Motor neuron (in vitro differentiated cells): ENCODE measurements at regions not wholly inside any gene's neighbourhood (a gene's known extent, or its start where the extent isn't known, plus 50 kb on each side); places are given as distances from the start of the nearest gene placed in this dataset.

Experiments used
- ATAC-seq, 8 experiments: fragments of 200-7000 bp; cut with Tn5 transposase; replicated peaks in 6 of 8; 2 replicates each; pipeline ENCODE4 v1.8.0; 2021; ENCODE audit warnings: mild to moderate bottlenecking in 8 of 8, moderate library complexity in 8 of 8
- H3K27ac ChIP-seq, 2 donors: fragments of 250-450 bp; sonication (Bioruptor Pico); 2 replicates each; pipeline ENCODE4 v1.9.0; 2021; ENCODE audit warnings: antibody characterized with exemption in 2 of 2, mild to moderate bottlenecking in 2 of 2, moderate library complexity in 1 of 2
- H3K4me1 ChIP-seq, 2 donors: fragments of 250-450 bp; sonication (Bioruptor Pico); replicated peaks in 1 of 2; 2 replicates each; pipeline ENCODE4 v1.6.1; 2021; ENCODE audit warnings: antibody characterized with exemption in 2 of 2, mild to moderate bottlenecking in 2 of 2, moderate library complexity in 1 of 2
- H3K4me3 ChIP-seq, 5 donors: fragments of 250-450 bp; sonication (Bioruptor Pico); 2 replicates each; pipeline ENCODE4 v1.9.0; 2021; ENCODE audit warnings: antibody characterized with exemption in 5 of 5, mild to moderate bottlenecking in 5 of 5, moderate library complexity in 4 of 5
- WGBS, 10 experiments: fragments of 450-650 bp; shearing (Covaris generic); methylation state at CpG; one replicate each; pipeline ENCODE4 v1.0.0; 2022; 5-methylcytosine and 5-hydroxymethylcytosine counted together
- in situ Hi-C, 9 experiments: fragments of 400-800 bp; cut with MboI; loops; one replicate each; pipeline ENCODE4 v1.15.0; 2021; ENCODE audit warnings: low sequenced_read_pairs in 9 of 9, low pct_unique_long_range_greater_than_20kb in 2 of 9; ENCODE audit not compliant: unreplicated experiment in 9 of 9

- 19 to 54% (median 35%) methylated on average over 3 to 7 of the region's 7 CpGs; no CpG with 5 or more reads in 2 of the 10 experiments for WGBS, 10 experiments
- Histone ChIP-seq H3K4me1 (peaks cover 9% of the 10 kb centered on the region in 2 donors), H3K4me3 (no peak overlapping the region), H3K27ac (no peak overlapping the region)
- peak in 5 of 8 experiments; percentile 35 to 74 (median 53) for ATAC-seq
- in situ Hi-C loops = no loop called here
Measured at GRCh38 chr2:41678639-41679038, 369.2 kb upstream of the PKDCC start.

GRCh38 chr2:41686156-41686555 lies 361.7 kb upstream of the PKDCC start:
- in situ Hi-C loops = no loop called here
- no peak for ATAC-seq
- H3K4me1 ChIP-seq = peaks cover 0 to 11% of the 10 kb centered on the region in 2 donors
- WGBS, 10 experiments = 34 to 100% (median 93%) methylated on average over 1 to 2 of the region's 2 CpGs; no CpG with 5 or more reads in 1 of the 10 experiments
- no peak overlapping the region for H3K4me3 ChIP-seq
- H3K27ac ChIP-seq = no peak overlapping the region

GRCh38 chr2:41691561-41691960 lies 356.3 kb upstream of the PKDCC start:
- H3K4me3 ChIP-seq = no peak overlapping the region
- WGBS, 10 experiments = 0 to 80% (median 67%) methylated on average over 1 of the region's 1 CpG; no CpG with 5 or more reads in 7 of the 10 experiments
- in situ Hi-C loops = no loop called here
- no peak overlapping the region for H3K27ac ChIP-seq
- ATAC-seq = no peak
- peaks cover 0 to 10% of the 10 kb centered on the region in 2 donors for H3K4me1 ChIP-seq

GRCh38 chr2:41694536-41695049 lies 353.2 kb upstream of the PKDCC start:
- no peak overlapping the region for H3K27ac ChIP-seq
- no peak overlapping the region for H3K4me3 ChIP-seq
- 0 to 85% (median 43%) methylated on average over 1 to 3 of the region's 4 CpGs; no CpG with 5 or more reads in 4 of the 10 experiments for WGBS, 10 experiments
- peaks cover 0 to 17% of the 10 kb centered on the region in 2 donors for H3K4me1 ChIP-seq
- in situ Hi-C loops = no loop called here
- ATAC-seq = peak in 3 of 8 experiments; percentile 40 to 64 (median 55)

GRCh38 chr2:41695198-41696113 lies 352.4 kb upstream of the PKDCC start:
- WGBS, 10 experiments = 0 to 87% (median 51%) methylated on average over 1 to 8 of the region's 8 CpGs; no CpG with 5 or more reads in 1 of the 10 experiments
- in situ Hi-C loops = no loop called here
- peak in 3 of 8 experiments; percentile 14 to 63 (median 53) for ATAC-seq
- Histone ChIP-seq H3K27ac (no peak overlapping the region), H3K4me1 (peaks cover 0 to 17% of the 10 kb centered on the region in 2 donors), H3K4me3 (no peak overlapping the region)

- 42 to 100% (median 95%) methylated on average over 3 to 10 of the region's 36 CpGs; no CpG with 5 or more reads in 5 of the 10 experiments for WGBS, 10 experiments
- peaks cover 0 to 15% of the 10 kb centered on the region in 2 donors for H3K4me1 ChIP-seq
- no peak overlapping the region for H3K27ac ChIP-seq
- ATAC-seq = no peak
- H3K4me3 ChIP-seq = no peak overlapping the region
- in situ Hi-C loops = no loop called here
Measured at GRCh38 chr2:41697389-41697788, 350.4 kb upstream of the PKDCC start.

- peak in 6 of 8 experiments; percentile 64 to 87 (median 72) for ATAC-seq
- Histone ChIP-seq H3K4me1 (peaks cover 0 to 15% of the 10 kb centered on the region in 2 donors), H3K27ac (no peak overlapping the region), H3K4me3 (no peak overlapping the region)
- in situ Hi-C loops = no loop called here
- 5 to 73% (median 34%) methylated on average over 1 to 11 of the region's 18 CpGs for WGBS, 10 experiments
Measured at GRCh38 chr2:41698678-41699422, 349.0 kb upstream of the PKDCC start.

GRCh38 chr2:41701231-41701630 lies 346.6 kb upstream of the PKDCC start:
- 0 to 100% (median 88%) methylated on average over 1 to 3 of the region's 3 CpGs for WGBS, 10 experiments
- H3K27ac ChIP-seq = no peak overlapping the region
- ATAC-seq = no peak
- in situ Hi-C loops = no loop called here
- peaks cover 0 to 7% of the 10 kb centered on the region in 2 donors for H3K4me1 ChIP-seq
- no peak overlapping the region for H3K4me3 ChIP-seq

GRCh38 chr2:41703123-41703522 lies 344.7 kb upstream of the PKDCC start:
- 0 to 80% (median 20%) methylated on average over 1 to 2 of the region's 2 CpGs; no CpG with 5 or more reads in 3 of the 10 experiments for WGBS, 10 experiments
- Histone ChIP-seq H3K27ac (no peak overlapping the region), H3K4me3 (no peak overlapping the region), H3K4me1 (peaks cover 0 to 6% of the 10 kb centered on the region in 2 donors)
- ATAC-seq = no peak
- in situ Hi-C loops = no loop called here

GRCh38 chr2:41705634-41706033 lies 342.2 kb upstream of the PKDCC start:
- ATAC-seq = no peak
- WGBS, 10 experiments = 29 to 92% (median 77%) methylated on average over 2 to 4 of the region's 4 CpGs; no CpG with 5 or more reads in 1 of the 10 experiments
- in situ Hi-C loops = no loop called here

GRCh38 chr2:41706286-41706685 lies 341.5 kb upstream of the PKDCC start:
- H3K4me1 ChIP-seq = peaks cover 0 to 17% of the 10 kb centered on the region in 2 donors
- no peak overlapping the region for H3K4me3 ChIP-seq
- H3K27ac ChIP-seq = no peak overlapping the region
- 29 to 100% (median 90%) methylated on average over 1 to 2 of the region's 2 CpGs; no CpG with 5 or more reads in 1 of the 10 experiments for WGBS, 10 experiments
- in situ Hi-C loops = no loop called here
- ATAC-seq = no peak

More at GRCh38 chr2:41705634-41706033, 342.2 kb upstream of the PKDCC start:
- Histone ChIP-seq H3K4me3 (no peak overlapping the region), H3K4me1 (peaks cover 0 to 17% of the 10 kb centered on the region in 2 donors), H3K27ac (no peak overlapping the region)

- Histone ChIP-seq H3K4me3 (no peak overlapping the region), H3K4me1 (peaks cover 0 to 17% of the 10 kb centered on the region in 2 donors), H3K27ac (no peak overlapping the region)
- WGBS, 10 experiments = 20 to 95% (median 80%) methylated on average over 1 to 7 of the region's 10 CpGs; no CpG with 5 or more reads in 1 of the 10 experiments
- in situ Hi-C loops = no loop called here
- no peak for ATAC-seq
Measured at GRCh38 chr2:41707790-41708451, 339.9 kb upstream of the PKDCC start.
